Transverse colon (tissue), 3 donors: ENCODE measurements at regions not wholly inside any gene's neighbourhood (a gene's known extent, or its start where the extent isn't known, plus 50 kb on each side); places are given as distances from the start of the nearest gene placed in this dataset.

Experiments
- CTCF ChIP-seq, 5 experiments: fragments of 200-600 bp in 3 of 5; fragments of 450-650 bp in 2 of 5; sonication (generic) in 3 of 5; IDR thresholded peaks; 1 replicate in 2 of 5; 2 replicates in 3 of 5; pipeline ENCODE4 v1.5.1; 2016 to 2017; ENCODE audit warnings: antibody characterized with exemption in 5 of 5, inconsistent platforms in 3 of 5, mild to moderate bottlenecking in 2 of 5, moderate library complexity in 1 of 5
- EP300 ChIP-seq: sonication (generic); formaldehyde crosslinking; IDR thresholded peaks from one replicate; pipeline ENCODE4 v1.6.1; 2017; ENCODE audit warnings: antibody characterized with exemption, low read depth
- POLR2A ChIP-seq: fragments of 450-650 bp; IDR thresholded peaks from one replicate; pipeline ENCODE4 v1.6.1; 2016; ENCODE audit warnings: antibody characterized with exemption, mild to moderate bottlenecking, moderate library complexity

DNA sequence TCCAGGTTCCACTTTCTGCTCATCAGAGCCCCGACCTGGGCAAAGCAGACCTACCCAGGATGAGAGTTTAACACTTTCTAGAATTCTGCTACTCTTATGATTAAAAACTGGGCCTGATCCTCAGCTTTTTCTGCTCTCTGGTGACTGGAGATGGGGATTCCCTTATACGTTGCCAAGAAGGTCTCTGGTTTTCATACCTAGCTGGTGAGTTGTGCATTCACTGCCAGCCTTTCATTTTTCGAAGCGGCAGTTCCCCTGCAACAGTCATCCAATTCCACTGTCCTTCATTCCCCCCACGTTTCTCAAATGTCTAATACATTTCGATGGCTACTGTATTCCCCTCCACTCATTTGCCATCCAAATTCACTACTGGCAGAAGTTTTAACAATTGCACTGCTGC, 135.3 kb downstream of the ADSS2 start:
- TF ChIP-seq CTCF (IDR thresholded peaks at IDR 0.05) (no peak), POLR2A (no peak), EP300 (no peak)
